ENCODE measurements at regions not wholly inside any gene's neighbourhood (a gene's known extent, or its start where the extent isn't known, plus 50 kb on each side); places are given as distances from the start of the nearest gene placed in this dataset.

- no peak for DNase-seq
- H3K36me3 Mint-ChIP-seq (ENCODE audit: low read depth): peaks cover 43% of the 10 kb centered on the region
- intact Hi-C loops (cut with micrococcal nuclease): loop anchor here (1.0 kb wide), 4 partner anchors 9 to 61 kb away; no protein-coding TSS in a partner anchor
Observed at GRCh38 chr7:130970196-130970595, 236.2 kb upstream of the KLF14 start.

GRCh38 chr7:130970696-130971095 lies 236.7 kb upstream of the KLF14 start:
- Mint-ChIP-seq H3K36me3 (ENCODE audit: low read depth) (peaks cover 48% of the 10 kb centered on the region), H3K27me3 (no peaks in the 10 kb centered on the region), H3K9me3 (peaks cover 8% of the 10 kb centered on the region), H3K4me1 (peaks cover 57% of the 10 kb centered on the region), H3K27ac (peak overlapping the region; percentile 96), H3K4me3 (peak overlapping the region; percentile 64)
- DNase-seq: no peak
- intact Hi-C loops (cut with micrococcal nuclease): loop anchor here (1.0 kb wide), 5 partner anchors 9 to 61 kb away; no protein-coding TSS in a partner anchor

More at GRCh38 chr7:130970196-130970595, 236.2 kb upstream of the KLF14 start:
- Mint-ChIP-seq H3K4me1 (peaks cover 55% of the 10 kb centered on the region), H3K27me3 (no peaks in the 10 kb centered on the region), H3K4me3 (peak overlapping the region; percentile 64), H3K27ac (peak overlapping the region; percentile 96), H3K9me3 (peaks cover 8% of the 10 kb centered on the region)

- intact Hi-C loops (cut with micrococcal nuclease): loop anchor here (1.0 kb wide), 1 partner anchor 58 kb away; no protein-coding TSS in a partner anchor
- Mint-ChIP-seq H3K4me1 (peaks cover 58% of the 10 kb centered on the region), H3K27ac (peak overlapping the region; percentile 96), H3K27me3 (no peaks in the 10 kb centered on the region), H3K4me3 (peak overlapping the region; percentile 64), H3K36me3 (ENCODE audit: low read depth) (peaks cover 49% of the 10 kb centered on the region), H3K9me3 (peaks cover 8% of the 10 kb centered on the region)
- DNase-seq: no peak
Observed at GRCh38 chr7:130971297-130971696, 237.3 kb upstream of the KLF14 start.

- DNase-seq: no peak
- Mint-ChIP-seq H3K4me1 (peaks cover 51% of the 10 kb centered on the region), H3K27ac (peak overlapping the region; percentile 65), H3K27me3 (no peaks in the 10 kb centered on the region), H3K9me3 (peaks cover 8% of the 10 kb centered on the region), H3K4me3 (peak overlapping the region; percentile 4), H3K36me3 (ENCODE audit: low read depth) (peaks cover 49% of the 10 kb centered on the region)
- intact Hi-C loops (cut with micrococcal nuclease): no loop called here
Observed at GRCh38 chr7:130972201-130972600, 238.2 kb upstream of the KLF14 start.

GRCh38 chr7:130973637-130974036 lies 239.6 kb upstream of the KLF14 start:
- intact Hi-C loops (cut with micrococcal nuclease): loop anchor here (2.0 kb wide), 1 partner anchor 13 kb away; no protein-coding TSS in a partner anchor
- no peak for DNase-seq
- Mint-ChIP-seq H3K27me3 (no peaks in the 10 kb centered on the region), H3K27ac (peak overlapping the region; percentile 93), H3K36me3 (ENCODE audit: low read depth) (peaks cover 48% of the 10 kb centered on the region), H3K9me3 (peaks cover 8% of the 10 kb centered on the region), H3K4me3 (peak overlapping the region; percentile 53), H3K4me1 (peaks cover 40% of the 10 kb centered on the region)

- Mint-ChIP-seq H3K36me3 (ENCODE audit: low read depth) (peaks cover 46% of the 10 kb centered on the region), H3K9me3 (peaks cover 8% of the 10 kb centered on the region), H3K27ac (peak overlapping the region; percentile 93), H3K4me3 (peak overlapping the region; percentile 53), H3K27me3 (no peaks in the 10 kb centered on the region), H3K4me1 (peaks cover 39% of the 10 kb centered on the region)
- no peak for DNase-seq
- intact Hi-C loops (cut with micrococcal nuclease): loop anchor here (2.0 kb wide), 1 partner anchor 13 kb away; no protein-coding TSS in a partner anchor
Observed at GRCh38 chr7:130974169-130974568, 240.2 kb upstream of the KLF14 start.

- H3K9me3 Mint-ChIP-seq: peaks cover 8% of the 10 kb centered on the region
- intact Hi-C loops (cut with micrococcal nuclease): loop anchor here (2.0 kb wide), 1 partner anchor 14 kb away; no protein-coding TSS in a partner anchor
- H3K4me1 Mint-ChIP-seq: peaks cover 44% of the 10 kb centered on the region
- H3K36me3 Mint-ChIP-seq (ENCODE audit: low read depth): peaks cover 49% of the 10 kb centered on the region
- no peak for DNase-seq
- no peaks in the 10 kb centered on the region for H3K27me3 Mint-ChIP-seq
- H3K4me3 Mint-ChIP-seq: no peak overlapping the region
- H3K27ac Mint-ChIP-seq: peak overlapping the region; percentile 93
Observed at GRCh38 chr7:130974794-130975193, 240.8 kb upstream of the KLF14 start.

GRCh38 chr7:130975731-130976130 lies 241.7 kb upstream of the KLF14 start:
- DNase-seq: no peak
- peaks cover 51% of the 10 kb centered on the region for H3K36me3 Mint-ChIP-seq (ENCODE audit: low read depth)
- intact Hi-C loops (cut with micrococcal nuclease): loop anchor here (2.0 kb wide), 1 partner anchor 15 kb away; no protein-coding TSS in a partner anchor
- H3K4me1 Mint-ChIP-seq: peaks cover 36% of the 10 kb centered on the region
- H3K27ac Mint-ChIP-seq: peak overlapping the region; percentile 93
- peaks cover 8% of the 10 kb centered on the region for H3K9me3 Mint-ChIP-seq
- H3K4me3 Mint-ChIP-seq: no peak overlapping the region
- H3K27me3 Mint-ChIP-seq: no peaks in the 10 kb centered on the region

- peak; percentile 78 for DNase-seq
- Mint-ChIP-seq H3K27me3 (no peaks in the 10 kb centered on the region), H3K4me1 (peaks cover 34% of the 10 kb centered on the region), H3K9me3 (no peaks in the 10 kb centered on the region), H3K4me3 (no peak overlapping the region), H3K36me3 (ENCODE audit: low read depth) (peaks cover 27% of the 10 kb centered on the region), H3K27ac (no peak overlapping the region)
- intact Hi-C loops (cut with micrococcal nuclease): loop anchor here (1.0 kb wide), 2 partner anchors 25 to 58 kb away; no protein-coding TSS in a partner anchor
Observed at GRCh38 chr7:130982160-130982638, 248.2 kb upstream of the KLF14 start.

GRCh38 chr7:130982651-130983050 lies 248.6 kb upstream of the KLF14 start:
- Mint-ChIP-seq H3K27ac (no peak overlapping the region), H3K9me3 (no peaks in the 10 kb centered on the region), H3K36me3 (ENCODE audit: low read depth) (peaks cover 25% of the 10 kb centered on the region), H3K4me3 (no peak overlapping the region), H3K27me3 (no peaks in the 10 kb centered on the region), H3K4me1 (peaks cover 35% of the 10 kb centered on the region)
- DNase-seq: no peak
- intact Hi-C loops (cut with micrococcal nuclease): loop anchor here (1.0 kb wide), 2 partner anchors 25 to 58 kb away; no protein-coding TSS in a partner anchor

- DNase-seq: no peak
- intact Hi-C loops (cut with micrococcal nuclease): no loop called here
- peak overlapping the region; percentile 77 for H3K27ac Mint-ChIP-seq
- peaks cover 21% of the 10 kb centered on the region for H3K36me3 Mint-ChIP-seq (ENCODE audit: low read depth)
- H3K9me3 Mint-ChIP-seq: no peaks in the 10 kb centered on the region
- no peak overlapping the region for H3K4me3 Mint-ChIP-seq
- H3K27me3 Mint-ChIP-seq: no peaks in the 10 kb centered on the region
- H3K4me1 Mint-ChIP-seq: peaks cover 45% of the 10 kb centered on the region
Observed at GRCh38 chr7:130985361-130985760, 251.4 kb upstream of the KLF14 start.

GRCh38 chr7:130986261-130986690 lies 252.3 kb upstream of the KLF14 start:
- H3K4me3 Mint-ChIP-seq: peak overlapping the region; percentile 13
- H3K27me3 Mint-ChIP-seq: no peaks in the 10 kb centered on the region
- no peaks in the 10 kb centered on the region for H3K9me3 Mint-ChIP-seq
- DNase-seq: peak; percentile 75
- peaks cover 51% of the 10 kb centered on the region for H3K4me1 Mint-ChIP-seq
- H3K27ac Mint-ChIP-seq: peak overlapping the region; percentile 77
- intact Hi-C loops (cut with micrococcal nuclease): no loop called here
- H3K36me3 Mint-ChIP-seq (ENCODE audit: low read depth): peaks cover 23% of the 10 kb centered on the region

GRCh38 chr7:130987092-130987491 lies 253.1 kb upstream of the KLF14 start:
- Mint-ChIP-seq H3K4me1 (peaks cover 58% of the 10 kb centered on the region), H3K4me3 (no peak overlapping the region), H3K27me3 (no peaks in the 10 kb centered on the region), H3K9me3 (no peaks in the 10 kb centered on the region), H3K27ac (peak overlapping the region; percentile 64), H3K36me3 (ENCODE audit: low read depth) (peaks cover 25% of the 10 kb centered on the region)
- intact Hi-C loops (cut with micrococcal nuclease): no loop called here
- DNase-seq: no peak

GRCh38 chr7:130988443-130988842 lies 254.4 kb upstream of the KLF14 start:
- Mint-ChIP-seq H3K4me3 (peak overlapping the region; percentile 9), H3K9me3 (no peaks in the 10 kb centered on the region), H3K4me1 (peaks cover 57% of the 10 kb centered on the region), H3K36me3 (ENCODE audit: low read depth) (peaks cover 25% of the 10 kb centered on the region), H3K27me3 (no peaks in the 10 kb centered on the region), H3K27ac (peak overlapping the region; percentile 67)
- DNase-seq: peak; percentile 75
- intact Hi-C loops (cut with micrococcal nuclease): no loop called here

Data from activated CD4-positive, alpha-beta T cell treated with anti-CD3 and anti-CD28 coated beads, Interleukin-2, amount 10 ng/mL, durations not matched to agents 24 days and 14 days (primary cell).